Effector memory CD8-positive, alpha-beta T cell (primary cell): ENCODE measurements at regions not wholly inside any gene's neighbourhood (a gene's known extent, or its start where the extent isn't known, plus 50 kb on each side); places are given as distances from the start of the nearest gene placed in this dataset.

Experiments used
- ATAC-seq: fragments of 150-1000 bp; cut with Tn5 transposase; replicated peaks from 2 replicates; pipeline ENCODE4 v1.10.0; 2021; ENCODE audit warnings: mild to moderate bottlenecking, moderate library complexity
- DNase-seq, 3 experiments: peaks; one replicate each; pipeline ENCODE4 v3.0.0; 2021
- H3K27ac Mint-ChIP-seq, 2 donors: one replicate each; pipeline ENCODE4 v1.8.0; 2022; ENCODE audit warnings: mild to moderate bottlenecking in 2 of 2, mixed read lengths in 2 of 2, moderate library complexity in 2 of 2
- H3K27me3 Mint-ChIP-seq, 2 donors: one replicate each; pipeline ENCODE4 v1.8.0; 2022; ENCODE audit warnings: mixed read lengths in 2 of 2
- H3K36me3 Mint-ChIP-seq: one replicate; pipeline ENCODE4 v1.8.0; 2022; ENCODE audit warnings: mild to moderate bottlenecking, moderate library complexity, mixed read lengths; ENCODE audit not compliant: insufficient read depth
- H3K4me1 Mint-ChIP-seq, 2 donors: one replicate each; pipeline ENCODE4 v1.8.0; 2022; ENCODE audit warnings: low read depth in 2 of 2, mixed read lengths in 2 of 2
- H3K4me3 Mint-ChIP-seq, 2 donors: one replicate each; pipeline ENCODE4 v1.8.0; 2022; ENCODE audit warnings: mild to moderate bottlenecking in 2 of 2, mixed read lengths in 2 of 2, moderate library complexity in 2 of 2
- H3K9me3 Mint-ChIP-seq, 2 donors: one replicate each; pipeline ENCODE4 v1.8.0; 2022; ENCODE audit warnings: mixed read lengths in 2 of 2

- Mint-ChIP-seq H3K36me3 (peaks cover 4% of the 10 kb centered on the region), H3K27me3 (no peaks in the 10 kb centered on the region), H3K4me3 (no peak overlapping the region), H3K4me1 (peaks cover 0 to 8% of the 10 kb centered on the region in 2 donors), H3K27ac (no peak overlapping the region), H3K9me3 (peaks cover 7 to 9% of the 10 kb centered on the region in 2 donors)
- no peak for DNase-seq
- ATAC-seq = no peak
These were observed 139.2 kb downstream of the TNFSF13B start for GRCh38 chr13:108408672-108409071.

GRCh38 chr13:108409730-108410129 lies 140.2 kb downstream of the TNFSF13B start:
- H3K36me3 Mint-ChIP-seq = peaks cover 7% of the 10 kb centered on the region
- no peak for ATAC-seq
- H3K9me3 Mint-ChIP-seq = peaks cover 6 to 7% of the 10 kb centered on the region in 2 donors
- no peaks in the 10 kb centered on the region for H3K27me3 Mint-ChIP-seq
- no peak overlapping the region for H3K27ac Mint-ChIP-seq
- peaks cover 0 to 8% of the 10 kb centered on the region in 2 donors for H3K4me1 Mint-ChIP-seq
- H3K4me3 Mint-ChIP-seq = no peak overlapping the region
- no peak for DNase-seq

- no peak overlapping the region for H3K4me3 Mint-ChIP-seq
- DNase-seq = no peak
- H3K27ac Mint-ChIP-seq = no peak overlapping the region
- H3K9me3 Mint-ChIP-seq = peaks cover 0 to 7% of the 10 kb centered on the region in 2 donors
- H3K27me3 Mint-ChIP-seq = no peaks in the 10 kb centered on the region
- ATAC-seq = no peak
- H3K36me3 Mint-ChIP-seq = no peaks in the 10 kb centered on the region
- H3K4me1 Mint-ChIP-seq = no peaks in the 10 kb centered on the region
These were observed 150.2 kb downstream of the TNFSF13B start for GRCh38 chr13:108419768-108420167.

- no peaks in the 10 kb centered on the region for H3K9me3 Mint-ChIP-seq
- no peak overlapping the region for H3K4me3 Mint-ChIP-seq
- H3K27me3 Mint-ChIP-seq = peaks cover 0 to 7% of the 10 kb centered on the region in 2 donors
- ATAC-seq (no peak), DNase-seq (no peak)
- H3K4me1 Mint-ChIP-seq = no peaks in the 10 kb centered on the region
- no peaks in the 10 kb centered on the region for H3K36me3 Mint-ChIP-seq
- no peak overlapping the region for H3K27ac Mint-ChIP-seq
These were observed 155.5 kb downstream of the TNFSF13B start for GRCh38 chr13:108425056-108425455.

GRCh38 chr13:108426893-108427292 lies 157.4 kb downstream of the TNFSF13B start:
- Mint-ChIP-seq H3K4me3 (no peak overlapping the region), H3K27me3 (peaks cover 0 to 7% of the 10 kb centered on the region in 2 donors), H3K27ac (no peak overlapping the region), H3K4me1 (no peaks in the 10 kb centered on the region), H3K9me3 (no peaks in the 10 kb centered on the region), H3K36me3 (no peaks in the 10 kb centered on the region)
- DNase-seq (no peak), ATAC-seq (no peak)

- H3K9me3 Mint-ChIP-seq = no peaks in the 10 kb centered on the region
- ATAC-seq = no peak
- no peak overlapping the region for H3K27ac Mint-ChIP-seq
- DNase-seq = no peak
- no peaks in the 10 kb centered on the region for H3K36me3 Mint-ChIP-seq
- no peak overlapping the region for H3K4me3 Mint-ChIP-seq
- no peaks in the 10 kb centered on the region for H3K4me1 Mint-ChIP-seq
- peaks cover 0 to 7% of the 10 kb centered on the region in 2 donors for H3K27me3 Mint-ChIP-seq
These were observed 157.8 kb downstream of the TNFSF13B start for GRCh38 chr13:108427355-108427754.

GRCh38 chr13:108428691-108429090 lies 159.2 kb downstream of the TNFSF13B start:
- H3K9me3 Mint-ChIP-seq = no peaks in the 10 kb centered on the region
- ATAC-seq = no peak
- no peaks in the 10 kb centered on the region for H3K36me3 Mint-ChIP-seq
- peaks cover 0 to 7% of the 10 kb centered on the region in 2 donors for H3K27me3 Mint-ChIP-seq
- H3K27ac Mint-ChIP-seq = no peak overlapping the region
- H3K4me3 Mint-ChIP-seq = no peak overlapping the region
- DNase-seq = no peak
- H3K4me1 Mint-ChIP-seq = no peaks in the 10 kb centered on the region

GRCh38 chr13:108433976-108434755 lies 164.6 kb downstream of the TNFSF13B start:
- Mint-ChIP-seq H3K27ac (no peak overlapping the region), H3K9me3 (peaks cover 0 to 2% of the 10 kb centered on the region in 2 donors), H3K4me3 (no peak overlapping the region), H3K27me3 (peaks cover 0 to 12% of the 10 kb centered on the region in 2 donors), H3K36me3 (no peaks in the 10 kb centered on the region), H3K4me1 (no peaks in the 10 kb centered on the region)
- DNase-seq = no peak
- ATAC-seq = no peak

DNA sequence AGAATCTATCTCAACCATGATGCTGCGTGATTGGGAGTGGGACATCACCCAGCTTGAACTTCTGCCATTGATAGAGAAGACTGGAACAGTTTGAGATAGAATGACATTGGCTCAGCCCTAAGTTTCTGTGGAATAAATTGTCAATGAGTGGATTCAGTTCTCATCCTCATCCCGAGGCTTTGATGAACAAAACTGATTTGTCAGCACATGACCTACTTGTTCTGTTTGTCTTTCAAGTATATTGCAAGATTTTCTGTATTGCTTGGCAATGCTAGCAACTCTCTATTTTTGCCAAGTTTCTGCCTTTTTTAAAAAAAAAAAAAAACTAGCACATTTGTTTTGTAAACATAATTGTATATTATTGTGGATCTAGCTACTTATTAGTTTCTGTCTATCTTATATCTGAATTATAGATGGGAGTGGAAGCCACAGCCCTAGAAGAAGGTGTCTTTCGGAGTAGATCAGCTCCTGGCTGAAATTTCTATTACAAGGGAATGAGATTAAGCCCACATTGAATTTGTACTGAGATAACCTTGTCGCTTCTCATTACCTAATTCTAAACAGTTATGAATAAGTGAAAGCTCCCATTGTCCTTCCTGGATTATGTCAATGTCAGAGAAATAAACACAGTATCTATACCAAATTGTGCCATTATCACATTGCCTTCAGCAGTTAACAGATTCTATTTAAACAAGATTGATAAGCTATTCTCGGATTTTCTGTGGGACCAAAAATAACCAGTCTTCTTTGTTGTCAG lies 166.1 kb downstream of the TNFSF13B start:
- peaks cover 0 to 12% of the 10 kb centered on the region in 2 donors for H3K27me3 Mint-ChIP-seq

GRCh38 chr13:108437496-108437895 lies 168.0 kb downstream of the TNFSF13B start:
- peaks cover 0 to 2% of the 10 kb centered on the region in 2 donors for H3K9me3 Mint-ChIP-seq
- H3K27ac Mint-ChIP-seq = no peak overlapping the region
- DNase-seq = no peak
- no peaks in the 10 kb centered on the region for H3K36me3 Mint-ChIP-seq
- no peak for ATAC-seq
- peaks cover 0 to 12% of the 10 kb centered on the region in 2 donors for H3K27me3 Mint-ChIP-seq
- H3K4me1 Mint-ChIP-seq = no peaks in the 10 kb centered on the region
- H3K4me3 Mint-ChIP-seq = no peak overlapping the region

More for the DNA sequence above, 166.1 kb downstream of the TNFSF13B start:
- no peak for DNase-seq
- H3K4me1 Mint-ChIP-seq = no peaks in the 10 kb centered on the region
- no peak overlapping the region for H3K4me3 Mint-ChIP-seq
- no peak overlapping the region for H3K27ac Mint-ChIP-seq
- no peak for ATAC-seq
- H3K36me3 Mint-ChIP-seq = no peaks in the 10 kb centered on the region
- H3K9me3 Mint-ChIP-seq = peaks cover 0 to 2% of the 10 kb centered on the region in 2 donors

GRCh38 chr13:108439556-108439955 lies 170.0 kb downstream of the TNFSF13B start:
- Mint-ChIP-seq H3K36me3 (no peaks in the 10 kb centered on the region), H3K4me1 (no peaks in the 10 kb centered on the region), H3K4me3 (no peak overlapping the region), H3K27me3 (peaks cover 0 to 12% of the 10 kb centered on the region in 2 donors), H3K9me3 (peaks cover 0 to under 1% of the 10 kb centered on the region in 2 donors), H3K27ac (no peak overlapping the region)
- no peak for ATAC-seq
- no peak for DNase-seq

DNA sequence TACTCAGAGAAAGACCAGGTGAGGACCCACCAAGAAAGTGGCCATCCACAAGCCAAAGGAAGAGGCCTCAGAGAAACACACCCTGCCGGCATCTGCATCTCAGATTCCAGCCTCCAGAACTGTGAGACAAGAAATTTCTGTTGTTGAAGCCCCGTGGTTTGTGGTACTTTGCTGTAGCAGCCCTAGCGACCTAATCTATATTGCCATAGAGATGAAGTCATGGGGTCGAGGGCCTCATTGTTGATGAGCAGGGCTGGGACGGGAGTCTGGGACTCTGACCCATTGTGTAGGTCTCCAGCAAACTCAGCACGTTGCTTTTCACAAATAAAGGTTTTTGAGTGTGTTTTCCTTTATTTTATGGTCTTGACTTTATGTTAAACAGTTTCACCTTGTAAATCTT lies 174.9 kb downstream of the TNFSF13B start:
- DNase-seq (no peak), ATAC-seq (no peak)
- Mint-ChIP-seq H3K27ac (no peak overlapping the region), H3K9me3 (peaks cover 0 to 3% of the 10 kb centered on the region in 2 donors), H3K36me3 (no peaks in the 10 kb centered on the region), H3K4me3 (no peak overlapping the region), H3K4me1 (no peaks in the 10 kb centered on the region), H3K27me3 (no peaks in the 10 kb centered on the region)

DNA sequence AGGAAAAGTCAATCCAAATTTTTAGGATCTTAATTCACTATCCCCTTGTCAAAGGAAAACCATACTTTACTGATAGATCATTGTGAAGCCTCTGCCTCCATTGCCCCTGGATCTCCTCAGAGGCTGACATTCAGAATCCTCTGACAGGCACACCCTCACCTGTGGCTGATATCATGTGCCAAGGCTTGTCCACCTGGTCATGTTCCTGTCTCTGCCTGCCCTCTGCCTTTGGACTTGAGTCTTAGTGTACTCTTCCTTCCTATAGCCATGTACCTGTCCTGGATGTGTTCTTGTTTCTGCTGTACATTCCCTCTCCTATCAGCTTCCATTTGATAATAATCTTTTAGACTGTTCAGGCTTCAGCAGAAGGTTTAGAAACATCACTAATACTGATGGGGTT lies 179.4 kb downstream of the TNFSF13B start:
- Mint-ChIP-seq H3K27ac (no peak overlapping the region), H3K4me3 (no peak overlapping the region), H3K36me3 (no peaks in the 10 kb centered on the region), H3K27me3 (no peaks in the 10 kb centered on the region), H3K9me3 (peaks cover 0 to 3% of the 10 kb centered on the region in 2 donors), H3K4me1 (no peaks in the 10 kb centered on the region)
- no peak for DNase-seq
- no peak for ATAC-seq

DNA sequence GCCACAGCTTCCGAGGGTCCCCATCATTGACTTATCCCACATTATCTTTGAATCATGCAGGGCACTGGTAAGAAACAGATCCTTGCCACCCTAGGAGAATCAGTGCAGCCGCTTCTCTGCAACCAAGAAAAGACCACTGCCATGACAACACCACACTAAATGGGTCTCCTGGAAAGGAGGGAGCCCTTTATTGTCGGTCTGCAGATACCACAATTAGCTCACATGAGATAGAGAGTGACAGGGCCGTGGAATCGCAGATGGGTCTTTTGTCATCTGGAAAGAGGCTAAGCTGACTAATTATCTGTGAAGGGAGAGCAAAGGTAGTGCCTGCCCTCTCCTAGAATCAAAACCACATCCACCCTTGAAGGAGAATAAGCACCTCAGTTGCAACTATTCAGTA lies 178.3 kb upstream of the MYO16 start:
- Mint-ChIP-seq H3K9me3 (peaks cover 0 to 3% of the 10 kb centered on the region in 2 donors), H3K36me3 (no peaks in the 10 kb centered on the region), H3K4me3 (no peak overlapping the region), H3K4me1 (no peaks in the 10 kb centered on the region), H3K27me3 (no peaks in the 10 kb centered on the region), H3K27ac (no peak overlapping the region)
- no peak for ATAC-seq
- DNase-seq = no peak
